ENCODE measurements at regions not wholly inside any gene's neighbourhood (a gene's known extent, or its start where the extent isn't known, plus 50 kb on each side); places are given as distances from the start of the nearest gene placed in this dataset.

DNA sequence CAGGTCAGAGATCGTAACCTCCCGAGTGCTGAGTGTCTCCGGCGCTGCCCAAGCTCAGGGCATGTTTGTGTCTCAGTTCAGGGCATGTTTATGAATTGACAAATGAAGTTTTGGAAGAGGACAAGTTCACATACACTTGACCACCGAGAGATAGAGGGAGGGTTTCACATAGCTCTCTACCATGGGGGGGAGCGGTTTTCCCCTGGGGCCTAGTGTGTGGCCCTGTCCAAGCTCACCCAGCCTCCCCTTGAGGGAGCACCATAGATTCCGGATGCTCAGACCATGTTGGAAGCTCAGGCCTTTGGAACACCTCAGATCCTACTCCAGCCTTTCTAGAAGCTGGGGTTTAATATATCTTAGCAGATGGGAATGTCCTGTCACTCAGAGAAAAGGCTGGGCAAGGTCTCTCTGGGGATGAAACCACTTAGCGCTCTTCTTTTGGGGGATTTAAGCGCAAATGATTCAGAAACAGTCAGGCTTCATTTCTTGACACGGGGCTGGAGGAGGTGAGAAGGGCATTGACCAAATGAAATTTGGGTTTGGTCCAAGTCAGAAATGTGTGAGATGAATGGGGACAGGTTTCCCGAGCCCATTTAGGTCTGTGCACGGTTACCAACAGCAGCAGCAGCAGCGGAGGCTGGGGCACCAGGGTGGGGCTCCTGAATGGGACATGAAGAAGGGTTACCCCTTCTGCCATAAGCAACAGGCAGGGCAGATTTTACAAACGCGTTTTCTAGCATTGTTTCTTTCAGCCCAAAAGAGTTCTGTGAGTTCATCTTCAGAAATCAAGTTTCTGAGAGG is 96.6 kb downstream of the METRNL start:
- TF ChIP-seq EZH2 (IDR thresholded peaks at IDR 0.05; ENCODE audit: insufficient read depth, poor library complexity, severe bottlenecking) (no peak), EZH2phosphoT487 (IDR thresholded peaks at IDR 0.05; ENCODE audit: insufficient read depth, low read depth) (no peak)

Measured in GM23248 (cell line).